Right renal pelvis (tissue), 4 donors: ENCODE measurements at regions not wholly inside any gene's neighbourhood (a gene's known extent, or its start where the extent isn't known, plus 50 kb on each side); places are given as distances from the start of the nearest gene placed in this dataset.
A peak's percentile ranks its signal among the peaks of the same experiment; 100 is the strongest.
"Not testable (repeated sequence)": the region's sequence is repeated elsewhere in the genome, so short reads cannot be mapped to it uniquely, and the experiment has no call there.

ENCODE experiments used
- DNase-seq, 4 donors: peaks; one replicate each; pipeline ENCODE4 v3.0.0-alpha.2; 2013; ENCODE audit warnings: low read depth in 4 of 4, low spot score in 3 of 4, missing footprints in 1 of 4

DNA sequence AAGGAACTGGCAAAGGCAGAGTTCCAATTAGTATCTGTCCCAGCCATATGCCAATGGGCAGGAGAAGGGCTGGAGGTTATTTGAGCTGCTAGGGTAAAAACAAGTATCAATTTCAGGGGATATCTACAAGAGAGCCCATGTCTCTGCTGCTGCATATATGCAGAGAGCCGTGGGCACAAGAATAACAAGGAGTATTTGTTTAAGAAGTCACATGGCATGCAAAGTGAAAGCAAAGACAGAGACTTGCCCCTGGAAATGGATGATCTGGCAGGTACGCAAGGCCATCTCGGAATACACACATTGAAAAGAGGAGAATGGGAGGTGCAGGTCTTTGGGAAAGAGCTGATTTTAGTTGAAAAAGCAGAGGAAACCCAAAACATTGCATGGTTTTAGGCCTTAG lies 170.6 kb downstream of the EVA1A start:
- peak in 1 of 4 donors; percentile 5 for DNase-seq

DNA sequence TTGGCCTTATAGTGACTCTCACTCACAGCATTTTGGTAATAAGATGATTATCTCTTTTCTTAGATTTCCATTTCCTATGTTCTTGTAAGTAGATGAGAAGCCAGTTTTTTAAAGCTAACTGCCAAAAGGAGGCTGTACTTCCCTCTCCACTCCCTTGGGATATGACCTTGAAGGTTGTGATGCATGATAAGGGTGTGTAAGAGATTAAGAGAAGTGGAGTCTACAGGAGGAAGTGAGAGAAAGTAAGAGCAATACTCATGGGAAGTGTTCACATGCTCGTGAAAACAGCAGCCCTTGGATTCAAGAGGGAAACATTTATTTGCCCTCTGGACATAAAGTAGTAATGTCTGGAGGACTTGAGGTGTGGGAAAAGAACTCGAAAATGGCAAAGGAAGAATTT lies 171.5 kb downstream of the EVA1A start:
- no peak for DNase-seq

DNA sequence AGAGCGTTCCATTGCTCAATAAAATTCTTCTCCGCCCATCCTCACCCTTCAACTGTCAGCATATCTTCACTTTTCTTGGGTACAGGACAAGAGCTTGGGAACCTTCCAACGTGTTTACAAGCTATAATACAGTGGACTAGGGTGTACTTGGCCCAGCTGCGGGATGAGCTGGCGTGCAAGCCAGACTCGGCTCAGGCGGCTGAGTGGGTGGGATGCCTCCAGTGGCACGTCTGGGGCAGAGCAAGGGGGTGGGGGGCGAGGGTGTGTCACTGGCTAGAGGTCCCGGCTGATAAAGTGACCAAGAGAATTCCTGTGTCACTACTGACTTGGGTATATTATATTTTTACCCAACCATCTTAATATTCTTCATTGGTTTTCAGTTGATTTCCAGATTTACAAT lies 179.7 kb downstream of the EVA1A start:
- no peak for DNase-seq

DNA sequence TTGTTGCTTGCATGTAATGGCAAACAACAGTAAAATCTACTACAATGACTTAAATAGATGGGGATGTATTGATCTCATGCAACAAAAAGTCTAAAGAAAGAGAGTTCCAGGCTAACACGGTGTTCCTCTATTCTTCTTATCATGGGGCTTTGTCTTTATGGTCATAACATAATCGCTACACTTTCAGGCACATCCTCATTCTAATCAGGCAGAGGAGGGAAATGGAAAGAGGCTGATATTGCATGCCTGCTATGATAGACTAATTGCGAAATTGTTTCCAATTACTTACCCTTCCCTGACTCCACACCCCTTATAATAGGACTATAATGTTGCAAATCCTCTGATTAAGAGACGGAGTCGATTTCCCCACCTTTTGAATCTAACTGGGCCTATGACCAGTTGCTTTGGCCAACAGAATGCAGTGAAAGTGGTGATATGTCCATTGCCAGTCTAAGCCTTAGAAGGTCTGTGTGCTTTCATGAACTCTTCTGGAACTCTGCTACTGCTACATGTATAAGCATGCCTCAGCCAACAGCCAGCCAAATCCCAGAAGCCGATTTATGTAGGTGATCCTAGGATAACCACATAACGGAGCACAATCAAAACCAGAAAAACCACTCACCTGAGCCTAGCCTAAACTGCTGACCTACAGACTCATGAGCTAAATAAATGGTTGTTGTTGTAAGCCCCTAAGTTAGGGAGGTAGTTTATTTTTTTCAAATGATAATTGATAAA lies 180.3 kb upstream of the TACR1 start:
- no peak for DNase-seq

DNA sequence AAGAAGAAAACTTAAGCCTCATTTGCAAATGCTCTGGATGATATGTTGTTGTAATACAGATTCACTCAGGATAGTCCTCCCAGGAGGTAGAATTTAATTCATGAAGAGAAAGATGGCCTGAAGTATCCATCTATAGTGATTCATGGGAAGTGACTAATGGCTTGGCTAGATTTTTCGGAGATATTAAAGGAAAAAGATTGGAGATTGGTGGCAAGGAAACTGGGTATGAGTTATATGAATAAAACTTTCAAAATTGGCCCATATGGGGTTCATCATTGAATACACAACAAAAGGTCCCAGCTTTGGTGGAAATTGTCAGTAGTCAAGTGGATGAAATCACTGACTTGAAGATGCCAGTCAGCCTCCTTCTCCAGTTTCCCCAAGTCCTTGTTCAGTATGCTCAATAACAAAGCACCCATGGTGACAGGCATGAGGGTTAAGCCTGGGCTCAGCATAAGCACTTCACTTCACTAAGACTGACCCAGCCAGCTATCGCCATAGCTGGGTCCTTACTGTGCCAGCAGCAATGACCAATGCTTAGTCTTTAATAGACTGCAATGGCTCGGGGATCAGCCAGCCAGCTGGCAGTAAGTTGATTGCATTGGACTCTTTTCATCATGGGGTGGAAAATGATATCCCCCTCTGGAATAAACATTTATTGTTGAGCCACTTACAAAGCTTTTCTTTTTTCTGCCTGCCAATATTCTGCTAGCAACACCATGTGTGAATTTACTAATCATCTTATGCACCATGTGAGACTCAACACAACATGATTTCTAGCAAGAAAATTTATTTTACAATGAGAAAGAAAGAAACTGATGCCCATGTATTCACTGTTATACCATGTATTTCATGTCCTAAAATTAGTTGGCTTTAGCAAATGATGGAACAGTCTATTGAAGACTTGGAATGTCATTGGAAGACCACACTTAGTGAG lies 176.6 kb upstream of the TACR1 start:
- no peak for DNase-seq

DNA sequence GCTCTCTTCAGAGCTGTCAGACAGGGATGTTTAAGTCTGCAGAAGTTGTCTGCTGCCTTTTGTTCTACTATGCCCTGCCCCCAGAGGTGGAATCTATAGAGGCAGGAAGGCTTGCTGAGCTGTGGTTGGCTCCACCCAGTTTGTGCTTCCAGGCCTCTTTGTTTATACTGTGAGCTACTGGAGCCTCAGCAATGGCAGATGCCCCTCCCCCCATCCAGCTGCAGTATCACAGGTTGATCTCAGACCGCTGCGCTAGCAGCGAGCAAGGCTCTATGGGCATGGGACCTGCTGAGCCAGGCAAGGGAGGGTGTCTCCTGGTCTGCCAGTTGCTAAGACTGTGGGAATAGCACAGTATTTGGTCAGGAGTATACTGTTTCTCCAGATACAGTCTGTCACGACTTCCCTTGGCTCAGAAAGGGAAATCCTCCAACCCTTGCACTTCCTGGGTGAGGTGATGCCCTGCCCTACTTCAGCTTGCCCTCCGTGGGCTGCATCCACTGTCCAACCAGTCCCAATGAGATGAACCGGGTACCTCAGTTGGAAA lies 175.2 kb upstream of the TACR1 start:
- DNase-seq = not testable (repeated sequence)

DNA sequence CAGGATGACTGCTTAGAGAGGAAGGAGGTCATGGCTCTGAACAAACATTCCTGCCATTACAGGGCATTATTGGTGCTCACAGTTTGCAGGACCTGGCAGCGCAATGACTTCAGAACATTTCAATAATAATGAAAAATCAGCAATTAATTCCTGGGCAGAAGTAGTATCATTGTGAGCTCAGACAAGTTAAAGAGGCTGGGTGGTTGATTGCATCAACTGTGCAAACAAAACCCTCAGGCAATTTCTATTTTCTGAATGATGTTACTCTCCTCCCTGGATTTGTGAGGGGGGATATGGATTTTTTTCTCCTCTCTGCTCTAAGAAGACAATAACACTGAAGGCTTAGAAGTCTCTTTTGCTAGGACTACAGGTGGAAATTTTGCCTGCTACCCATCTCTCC lies 168.1 kb upstream of the TACR1 start:
- no peak for DNase-seq

DNA sequence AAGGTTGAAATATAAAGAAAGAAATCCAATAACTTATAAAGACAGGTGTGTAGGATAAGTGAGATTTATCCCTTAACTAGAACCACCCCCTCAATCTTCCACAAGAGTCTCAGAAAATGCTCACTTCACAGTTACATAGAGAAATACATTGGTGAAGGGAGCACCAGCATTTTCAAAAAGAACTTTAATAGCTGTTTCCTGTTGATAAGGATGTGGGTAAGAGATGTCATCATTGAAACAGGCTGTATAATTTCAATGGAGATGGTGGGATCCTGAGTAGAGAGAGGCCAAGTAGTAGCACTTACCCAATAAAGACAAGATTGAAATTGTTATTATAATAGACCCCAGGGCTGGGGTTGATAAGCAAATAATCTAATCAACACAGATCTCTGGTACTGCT lies 162.2 kb upstream of the TACR1 start:
- DNase-seq = no peak

DNA sequence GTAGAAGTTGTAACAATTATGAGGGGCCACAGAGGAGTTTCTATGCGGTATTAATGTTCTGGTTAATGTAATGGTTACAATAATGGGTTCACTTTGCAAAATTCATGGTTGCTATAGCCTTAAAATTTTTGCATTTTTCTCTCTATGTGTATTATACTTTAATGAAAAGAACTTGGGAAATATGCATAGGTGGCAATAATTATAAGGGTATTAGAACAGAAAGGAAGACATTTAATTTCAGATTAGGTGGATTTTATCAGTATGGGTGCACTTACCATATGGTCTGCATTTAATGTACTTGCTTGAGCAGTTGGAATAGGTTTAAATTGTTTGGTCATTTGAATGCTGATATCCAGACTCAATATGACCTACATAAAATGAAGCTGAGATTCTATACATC lies 161.6 kb upstream of the TACR1 start:
- no peak for DNase-seq

DNA sequence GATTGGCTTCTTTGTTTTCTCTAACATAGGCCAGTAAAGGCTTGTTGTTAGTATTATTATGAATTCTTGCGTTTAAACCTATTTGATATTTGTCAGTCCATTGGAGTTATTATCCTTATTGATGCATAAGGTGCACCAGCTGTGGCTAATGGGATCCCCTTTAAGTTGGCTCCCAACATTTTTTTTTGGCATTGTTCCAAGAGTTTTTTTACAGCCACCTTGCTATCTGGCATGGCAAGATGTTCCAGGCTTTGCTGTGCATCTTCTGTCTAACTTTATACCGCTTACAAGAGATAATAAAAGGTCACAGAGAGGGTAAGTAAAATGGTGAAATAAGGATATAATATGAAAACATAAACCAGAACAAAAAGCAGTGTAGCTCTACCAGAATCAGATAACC lies 157.5 kb upstream of the TACR1 start:
- DNase-seq = no peak

DNA sequence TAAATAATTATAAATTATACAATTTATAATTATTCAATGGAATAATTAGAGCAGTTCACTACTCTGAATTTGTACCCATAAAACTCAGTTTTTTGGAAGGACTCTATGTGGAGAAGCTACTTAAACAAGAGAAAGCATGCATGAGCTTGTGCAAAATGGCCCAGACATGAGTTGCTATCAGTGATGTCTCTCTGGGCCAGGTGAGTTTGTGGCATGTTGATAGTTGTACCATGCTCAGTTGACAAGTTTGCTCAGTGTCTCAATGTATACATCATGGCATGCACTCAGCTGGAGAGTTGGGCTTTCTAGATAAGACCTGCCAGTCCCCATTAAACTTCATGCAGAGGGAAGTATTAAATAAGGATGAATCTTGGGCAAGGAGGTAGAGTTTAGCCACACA lies 153.8 kb upstream of the TACR1 start:
- no peak for DNase-seq

DNA sequence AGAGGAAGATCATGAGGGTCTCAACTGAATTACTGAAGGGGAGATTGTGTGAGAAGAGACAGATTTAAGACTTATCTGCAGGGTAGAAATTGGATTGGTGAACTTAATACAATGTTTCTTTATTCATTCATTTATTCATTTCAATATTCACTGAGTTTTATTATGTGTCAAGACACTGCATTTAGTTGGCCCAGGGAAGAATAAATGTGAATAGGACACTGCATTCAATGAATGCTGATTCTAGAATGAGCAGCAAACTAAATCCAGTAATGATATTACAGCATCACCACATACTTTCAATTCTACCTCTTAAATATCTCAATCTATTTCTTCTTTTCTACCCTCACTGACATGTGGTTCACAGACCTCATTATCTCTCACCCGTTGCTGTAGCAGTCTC lies 149.0 kb upstream of the TACR1 start:
- no peak for DNase-seq

DNA sequence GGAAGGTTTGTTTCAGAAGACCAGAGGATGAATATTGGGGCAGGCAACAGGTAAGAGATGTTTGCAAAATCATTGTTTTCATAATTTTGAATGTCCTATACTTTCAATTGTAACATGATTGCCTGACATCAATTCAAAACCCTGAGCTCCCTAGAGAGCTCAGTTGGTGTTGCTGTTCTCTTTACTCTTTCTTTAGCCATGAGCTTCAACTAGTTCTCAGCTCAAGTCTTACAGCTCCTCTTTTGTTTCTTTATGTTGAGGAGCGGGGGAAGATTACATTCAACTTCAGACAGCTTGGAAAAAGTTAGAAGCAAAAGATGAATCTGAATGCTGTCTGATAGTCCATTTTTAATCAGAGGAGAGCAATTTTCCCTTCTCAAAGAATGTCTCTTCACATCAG lies 144.8 kb upstream of the TACR1 start:
- DNase-seq = no peak

DNA sequence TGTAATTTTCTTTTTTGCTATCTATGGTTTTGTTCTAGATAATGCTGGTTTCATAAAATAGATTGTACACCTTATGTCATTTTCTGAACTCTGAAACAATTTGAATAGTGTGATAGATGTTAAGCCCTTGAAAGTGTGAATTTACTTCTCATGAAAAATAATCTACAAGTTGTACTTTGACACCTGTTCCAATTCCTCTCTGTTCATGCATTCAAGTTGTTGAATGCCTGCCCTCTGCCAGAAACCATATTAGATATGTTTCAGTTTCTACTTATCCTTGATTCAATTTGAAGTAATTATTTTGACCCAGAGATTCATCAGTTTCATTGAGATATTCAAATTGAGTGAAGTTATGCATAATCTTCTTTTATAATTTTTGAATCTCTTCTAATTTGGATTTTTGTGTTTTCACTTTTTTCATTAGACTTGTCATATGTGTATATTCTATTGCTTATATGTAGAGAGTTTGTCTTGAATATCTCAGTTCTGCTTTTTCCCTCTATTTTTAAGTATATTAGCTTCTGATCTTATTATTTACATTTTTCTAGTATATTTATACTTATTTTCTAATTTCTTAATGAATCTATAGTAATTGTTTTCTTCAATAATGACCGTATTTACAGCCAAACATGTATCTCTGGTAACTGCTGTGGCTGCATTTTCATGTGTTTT lies 143.3 kb upstream of the TACR1 start:
- DNase-seq = no peak

DNA sequence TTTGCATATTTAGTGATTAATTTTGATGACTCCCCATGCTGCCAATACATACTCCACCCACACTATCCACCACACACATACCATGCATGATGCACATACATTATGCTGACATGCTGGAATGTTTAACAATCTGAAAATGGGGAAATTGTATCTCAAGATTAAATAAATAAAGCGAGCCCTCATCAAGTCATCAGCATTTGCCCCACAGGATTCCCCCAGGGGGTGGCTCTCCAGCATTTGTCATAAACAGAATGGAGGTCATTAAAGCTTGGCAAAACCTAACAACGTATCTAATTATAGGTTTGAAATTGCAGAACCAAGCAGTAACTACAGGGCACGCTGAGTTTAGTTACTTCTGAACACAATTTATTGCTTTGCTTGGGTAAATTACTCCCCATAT lies 141.2 kb upstream of the TACR1 start:
- no peak for DNase-seq

DNA sequence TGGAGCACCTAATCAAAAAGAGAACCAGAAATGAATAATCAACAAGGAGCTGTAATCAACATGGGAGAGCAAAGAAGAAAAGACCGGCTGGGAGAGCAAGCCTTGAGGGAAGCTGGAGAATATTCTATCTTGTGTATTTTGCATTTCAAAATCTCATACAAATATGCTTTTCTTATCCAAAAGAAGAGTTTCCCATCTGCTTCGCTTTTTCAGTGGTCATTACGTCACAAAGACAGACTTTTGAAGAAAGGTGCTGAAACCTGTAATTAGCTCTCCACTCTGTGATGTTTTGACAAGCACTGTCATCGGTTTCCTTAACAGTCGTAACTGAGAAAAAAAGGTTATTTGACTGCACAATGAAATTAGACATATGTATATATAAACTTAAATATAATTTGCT lies 139.1 kb upstream of the TACR1 start:
- no peak for DNase-seq

DNA sequence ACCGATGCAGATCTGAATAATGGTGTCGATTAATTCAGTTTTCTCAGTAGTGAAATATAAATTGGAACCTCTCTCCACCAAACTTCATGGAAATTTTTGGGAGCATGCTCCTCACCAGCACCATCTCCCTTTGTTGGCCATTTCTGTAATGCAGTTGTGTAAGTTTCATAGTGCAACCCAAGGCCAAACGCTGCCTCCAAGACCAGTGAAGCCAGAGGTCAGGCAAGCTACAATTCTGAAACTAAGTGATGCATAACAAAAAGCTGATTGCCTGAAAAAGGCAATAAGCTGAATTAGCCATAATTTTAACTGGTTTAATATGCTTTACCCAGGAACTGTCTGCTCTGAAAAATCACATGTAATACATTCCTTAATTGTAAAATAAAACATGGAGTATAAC lies 138.3 kb upstream of the TACR1 start:
- no peak for DNase-seq

DNA sequence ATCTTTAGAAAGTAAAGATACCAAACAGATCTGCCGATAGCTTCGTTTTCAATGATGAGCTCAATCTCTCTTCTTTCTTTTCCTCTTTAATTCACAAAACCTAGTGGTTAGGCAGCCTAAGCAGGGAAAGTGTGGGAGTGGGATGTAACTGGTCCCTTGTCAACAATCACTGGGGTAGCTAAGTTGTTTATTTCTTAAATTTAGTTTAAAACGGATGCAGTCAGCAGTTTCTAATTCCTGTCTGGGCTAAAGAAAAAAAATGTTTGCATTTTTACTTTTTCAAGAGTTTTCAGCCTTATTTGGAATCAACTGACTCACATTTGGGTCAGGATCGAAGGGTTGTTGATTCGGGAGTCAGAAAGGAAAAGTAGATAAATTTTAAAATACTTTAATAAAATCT lies 137.7 kb upstream of the TACR1 start:
- no peak for DNase-seq

DNA sequence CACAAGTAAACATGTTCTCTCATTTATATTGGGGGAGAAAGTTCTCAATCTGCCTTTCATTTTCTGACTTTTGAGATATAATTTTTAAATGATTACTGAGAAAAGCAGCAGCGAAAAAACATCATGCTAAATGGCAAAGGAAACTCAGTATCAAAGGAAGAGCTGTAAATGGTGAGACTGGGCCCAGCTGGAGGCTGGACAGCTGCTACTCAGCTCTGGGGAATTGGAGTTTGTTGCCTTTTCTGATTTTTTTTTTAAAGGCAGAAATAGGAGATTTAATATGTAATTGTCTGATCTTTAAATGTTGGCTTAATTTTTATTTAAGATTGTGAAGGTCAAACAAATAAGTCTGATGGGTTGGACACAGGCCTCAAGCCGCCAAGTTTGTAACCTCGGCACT lies 137.1 kb upstream of the TACR1 start:
- peak in 3 of 4 donors; percentile 13 to 20 (median 14) for DNase-seq

DNA sequence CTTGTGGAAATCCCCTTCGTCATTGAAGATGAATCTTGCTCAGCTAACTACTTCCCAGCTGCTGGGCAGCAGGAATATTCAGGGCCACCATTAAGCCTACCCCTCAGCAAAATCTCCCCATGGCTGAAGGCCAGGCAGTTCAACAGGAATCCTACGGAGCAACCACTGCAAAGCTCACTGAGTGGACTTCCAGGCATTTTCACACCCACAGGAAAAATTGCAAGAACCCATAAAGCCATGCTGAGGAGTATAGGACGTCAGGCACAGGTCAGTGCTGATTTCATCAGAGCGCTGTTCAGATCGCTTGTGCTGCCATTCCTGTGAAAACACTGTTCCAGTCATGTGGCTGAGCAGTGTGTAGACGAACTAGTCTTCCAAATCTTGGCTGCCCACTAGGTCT lies 134.8 kb upstream of the TACR1 start:
- DNase-seq = no peak

DNA sequence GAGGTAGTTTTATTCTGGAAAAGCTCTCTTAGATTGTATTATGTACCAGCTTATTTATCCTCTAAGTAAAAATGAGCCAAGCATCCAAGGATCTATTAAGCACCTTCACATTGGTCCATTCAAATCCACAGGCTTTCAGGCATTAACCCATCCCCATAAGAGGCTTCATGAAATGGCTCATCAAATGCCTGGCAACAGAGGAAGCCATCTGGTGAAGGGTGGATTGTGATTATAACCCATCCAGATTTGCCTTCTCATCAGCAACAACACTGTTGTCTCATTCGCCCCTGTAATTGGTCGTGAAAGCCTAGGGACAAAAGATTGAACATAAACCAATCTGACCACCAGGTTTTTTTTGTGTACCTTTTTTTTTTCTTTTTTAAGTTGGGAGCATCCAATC lies 134.3 kb upstream of the TACR1 start:
- no peak for DNase-seq
